ENCODE measurements at regions not wholly inside any gene's neighbourhood (a gene's known extent, or its start where the extent isn't known, plus 50 kb on each side); places are given as distances from the start of the nearest gene placed in this dataset.
A peak's percentile ranks its signal among the peaks of the same experiment; 100 is the strongest.

GRCh38 chr2:138853296-138853695 is 73.1 kb upstream of the NXPH2 start:
- no peak overlapping the region for H3K4me3 ChIP-seq (ENCODE audit: control insufficient read depth, low read depth, low read length)
- no peak for DNase-seq (ENCODE audit: low read depth)
- no peak for TF ChIP-seq CTCF (conservative IDR thresholded peaks at IDR 0.05; ENCODE audit: control insufficient read depth, insufficient read depth, low read depth, low read length)

- H3K4me3 ChIP-seq (ENCODE audit: control insufficient read depth, low read depth, low read length), result no peak overlapping the region
- DNase-seq (ENCODE audit: low read depth), result peak; percentile 29
- TF ChIP-seq CTCF (conservative IDR thresholded peaks at IDR 0.05; ENCODE audit: control insufficient read depth, insufficient read depth, low read depth, low read length), result peak; percentile 63
Observed at GRCh38 chr2:138846216-138846821, 66.1 kb upstream of the NXPH2 start.

- TF ChIP-seq CTCF (conservative IDR thresholded peaks at IDR 0.05; ENCODE audit: control insufficient read depth, insufficient read depth, low read depth, low read length), result no peak
- H3K4me3 ChIP-seq (ENCODE audit: control insufficient read depth, low read depth, low read length), result no peak overlapping the region
- DNase-seq (ENCODE audit: low read depth), result no peak
Observed at GRCh38 chr2:138842341-138842740, 62.2 kb upstream of the NXPH2 start.

GRCh38 chr2:138841459-138841858 is 61.3 kb upstream of the NXPH2 start:
- TF ChIP-seq CTCF (conservative IDR thresholded peaks at IDR 0.05; ENCODE audit: control insufficient read depth, insufficient read depth, low read depth, low read length), result no peak

GRCh38 chr2:138838851-138839620 is 58.8 kb upstream of the NXPH2 start:
- no peak overlapping the region for H3K4me3 ChIP-seq (ENCODE audit: control insufficient read depth, low read depth, low read length)
- DNase-seq (ENCODE audit: low read depth), result no peak
- no peak for TF ChIP-seq CTCF (conservative IDR thresholded peaks at IDR 0.05; ENCODE audit: control insufficient read depth, insufficient read depth, low read depth, low read length)

More at GRCh38 chr2:138841459-138841858, 61.3 kb upstream of the NXPH2 start:
- DNase-seq (ENCODE audit: low read depth), result no peak
- no peak overlapping the region for H3K4me3 ChIP-seq (ENCODE audit: control insufficient read depth, low read depth, low read length)

- no peak overlapping the region for H3K4me3 ChIP-seq (ENCODE audit: control insufficient read depth, low read depth, low read length)
- TF ChIP-seq CTCF (conservative IDR thresholded peaks at IDR 0.05; ENCODE audit: control insufficient read depth, insufficient read depth, low read depth, low read length), result no peak
- DNase-seq (ENCODE audit: low read depth), result no peak
Observed at GRCh38 chr2:138831691-138832090, 51.5 kb upstream of the NXPH2 start.
